Neural cell (in vitro differentiated cells): ENCODE measurements at regions not wholly inside any gene's neighbourhood (a gene's known extent, or its start where the extent isn't known, plus 50 kb on each side); places are given as distances from the start of the nearest gene placed in this dataset.

Source experiments
- EZH2 ChIP-seq: fragments of 200-600, 300-800 bp; shearing (Covaris generic), sonication (generic); IDR thresholded peaks from 2 replicates; pipeline ENCODE4 v1.6.1; 2014; ENCODE audit warnings: antibody characterized with exemption, low read length, borderline replicate concordance, mild to moderate bottlenecking; ENCODE audit not compliant: insufficient read depth, poor library complexity, severe bottlenecking
- POLR2AphosphoS5 ChIP-seq: IDR thresholded peaks from 2 replicates; pipeline ENCODE4 v1.6.1; 2012
- TF ChIP-seq, protein P1 (sequence below): fragments of 450-650 bp; IDR thresholded peaks from 2 replicates; pipeline ENCODE4 v1.5.1; 2014; ENCODE audit warnings: antibody characterized with exemption, mild to moderate bottlenecking, moderate library complexity; ENCODE audit not compliant: poor library complexity, severe bottlenecking

GRCh38 chr15:29466292-29466691, 196.7 kb upstream of the NSMCE3 start:
- TF ChIP-seq, protein P1, sequence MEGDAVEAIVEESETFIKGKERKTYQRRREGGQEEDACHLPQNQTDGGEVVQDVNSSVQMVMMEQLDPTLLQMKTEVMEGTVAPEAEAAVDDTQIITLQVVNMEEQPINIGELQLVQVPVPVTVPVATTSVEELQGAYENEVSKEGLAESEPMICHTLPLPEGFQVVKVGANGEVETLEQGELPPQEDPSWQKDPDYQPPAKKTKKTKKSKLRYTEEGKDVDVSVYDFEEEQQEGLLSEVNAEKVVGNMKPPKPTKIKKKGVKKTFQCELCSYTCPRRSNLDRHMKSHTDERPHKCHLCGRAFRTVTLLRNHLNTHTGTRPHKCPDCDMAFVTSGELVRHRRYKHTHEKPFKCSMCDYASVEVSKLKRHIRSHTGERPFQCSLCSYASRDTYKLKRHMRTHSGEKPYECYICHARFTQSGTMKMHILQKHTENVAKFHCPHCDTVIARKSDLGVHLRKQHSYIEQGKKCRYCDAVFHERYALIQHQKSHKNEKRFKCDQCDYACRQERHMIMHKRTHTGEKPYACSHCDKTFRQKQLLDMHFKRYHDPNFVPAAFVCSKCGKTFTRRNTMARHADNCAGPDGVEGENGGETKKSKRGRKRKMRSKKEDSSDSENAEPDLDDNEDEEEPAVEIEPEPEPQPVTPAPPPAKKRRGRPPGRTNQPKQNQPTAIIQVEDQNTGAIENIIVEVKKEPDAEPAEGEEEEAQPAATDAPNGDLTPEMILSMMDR, result no peak
- TF ChIP-seq EZH2 (no peak), POLR2AphosphoS5 (no peak)
